MCF 10A (cell line): ENCODE measurements at regions not wholly inside any gene's neighbourhood (a gene's known extent, or its start where the extent isn't known, plus 50 kb on each side); places are given as distances from the start of the nearest gene placed in this dataset.

Experiments used
- BruUV-seq: library from RNA; stranded (reverse); fragments of 400-500 nt; replicated peaks from 2 replicates; lab custom pipeline; 2021; lab: Mats Ljungman, UMichigan
- CTCF ChIA-PET: fragments of 300-600 bp; sonication (Branson Sonifier 250); formaldehyde crosslinking; extraction: SDS; loops from one replicate; lab custom pipeline; 2021; ENCODE audit warnings: antibody characterized with exemption, inconsistent platforms; lab: Yijun Ruan, JAX
- POLR2A ChIA-PET: fragments of 300-600, 350-650 bp; sonication (Branson Sonifier 250); formaldehyde crosslinking; extraction: SDS; loops from one replicate; lab custom pipeline; 2020; ENCODE audit warnings: antibody characterized with exemption, inconsistent platforms; lab: Yijun Ruan, JAX
- DNase-seq: peaks from one replicate; pipeline ENCODE4 v3.0.0-alpha.2; 2018; ENCODE audit not compliant: unreplicated experiment
- H3K27ac Mint-ChIP-seq: one replicate; pipeline ENCODE4 v1.8.0; 2022; ENCODE audit warnings: mild to moderate bottlenecking, low read depth, mixed read lengths; ENCODE audit not compliant: unreplicated experiment
- H3K27me3 Mint-ChIP-seq: one replicate; pipeline ENCODE4 v1.8.0; 2022; ENCODE audit warnings: mixed read lengths; ENCODE audit not compliant: insufficient read depth, unreplicated experiment
- H3K36me3 Mint-ChIP-seq: one replicate; pipeline ENCODE4 v1.8.0; 2022; ENCODE audit warnings: mild to moderate bottlenecking, moderate library complexity, mixed read lengths; ENCODE audit not compliant: insufficient read depth, unreplicated experiment
- H3K4me1 Mint-ChIP-seq: one replicate; pipeline ENCODE4 v1.8.0; 2022; ENCODE audit warnings: mixed read lengths; ENCODE audit not compliant: insufficient read depth, unreplicated experiment
- H3K4me3 Mint-ChIP-seq: one replicate; pipeline ENCODE4 v1.8.0; 2022; ENCODE audit warnings: mild to moderate bottlenecking, moderate library complexity, mixed read lengths; ENCODE audit not compliant: unreplicated experiment
- H3K9me3 Mint-ChIP-seq: one replicate; pipeline ENCODE4 v1.8.0; 2022; ENCODE audit warnings: mixed read lengths; ENCODE audit not compliant: unreplicated experiment
- CTCF ChIP-seq: fragments of 200-600 bp; IDR thresholded peaks from one replicate; pipeline ENCODE4 v1.8.0; 2022; ENCODE audit warnings: antibody characterized with exemption, mild to moderate bottlenecking; ENCODE audit not compliant: unreplicated experiment
- intact Hi-C: fragments of 100-400 bp; cut with micrococcal nuclease; formaldehyde crosslinking; loops from 2 replicates; pipeline ENCODE4 v1.14.1; 2022

- DNase-seq = no peak
- ChIA-PET CTCF (no interaction called here), POLR2A (no interaction called here)
- intact Hi-C loops = no loop called here
- no TSS peak for BruUV-seq
- TF ChIP-seq CTCF = no peak
- Mint-ChIP-seq H3K27me3 (peaks cover 85% of the 10 kb centered on the region), H3K36me3 (no peaks in the 10 kb centered on the region), H3K27ac (no peak overlapping the region), H3K9me3 (no peaks in the 10 kb centered on the region), H3K4me3 (no peak overlapping the region), H3K4me1 (no peaks in the 10 kb centered on the region)
These were observed 69.9 kb upstream of the DOK5 start for GRCh38 chr20:54405540-54405939.

GRCh38 chr20:54407459-54407858 lies 67.9 kb upstream of the DOK5 start:
- peaks cover 93% of the 10 kb centered on the region for H3K27me3 Mint-ChIP-seq
- no peak overlapping the region for H3K4me3 Mint-ChIP-seq
- H3K27ac Mint-ChIP-seq = no peak overlapping the region
- no peak for TF ChIP-seq CTCF
- H3K36me3 Mint-ChIP-seq = no peaks in the 10 kb centered on the region
- POLR2A ChIA-PET = interaction anchor here (0.7 kb wide), 1 partner anchor 31 kb away, joined by 3 read pairs; no protein-coding TSS in a partner anchor
- no TSS peak for BruUV-seq
- intact Hi-C loops = no loop called here
- CTCF ChIA-PET = no interaction called here
- DNase-seq = no peak
- no peaks in the 10 kb centered on the region for H3K9me3 Mint-ChIP-seq
- H3K4me1 Mint-ChIP-seq = no peaks in the 10 kb centered on the region

GRCh38 chr20:54415967-54416366 lies 59.4 kb upstream of the DOK5 start:
- CTCF ChIA-PET = interaction anchor here (0.6 kb wide), 1 partner anchor 190 kb away, joined by 3 read pairs; no protein-coding TSS in a partner anchor
- H3K27me3 Mint-ChIP-seq = peaks cover 77% of the 10 kb centered on the region

GRCh38 chr20:54416770-54417169 lies 58.6 kb upstream of the DOK5 start:
- no peak for TF ChIP-seq CTCF
- peak; percentile 2 for DNase-seq
- Mint-ChIP-seq H3K27ac (no peak overlapping the region), H3K27me3 (peaks cover 73% of the 10 kb centered on the region), H3K9me3 (no peaks in the 10 kb centered on the region), H3K36me3 (no peaks in the 10 kb centered on the region), H3K4me3 (no peak overlapping the region), H3K4me1 (no peaks in the 10 kb centered on the region)
- intact Hi-C loops = no loop called here
- POLR2A ChIA-PET = no interaction called here
- CTCF ChIA-PET = no interaction called here
- BruUV-seq = no TSS peak

More at GRCh38 chr20:54415967-54416366, 59.4 kb upstream of the DOK5 start:
- Mint-ChIP-seq H3K4me3 (no peak overlapping the region), H3K27ac (no peak overlapping the region), H3K36me3 (no peaks in the 10 kb centered on the region), H3K4me1 (no peaks in the 10 kb centered on the region), H3K9me3 (no peaks in the 10 kb centered on the region)
- no TSS peak for BruUV-seq
- no peak for DNase-seq
- no peak for TF ChIP-seq CTCF
- POLR2A ChIA-PET = no interaction called here
- intact Hi-C loops = no loop called here
